ENCODE measurements at regions not wholly inside any gene's neighbourhood (a gene's known extent, or its start where the extent isn't known, plus 50 kb on each side); places are given as distances from the start of the nearest gene placed in this dataset.

DNA sequence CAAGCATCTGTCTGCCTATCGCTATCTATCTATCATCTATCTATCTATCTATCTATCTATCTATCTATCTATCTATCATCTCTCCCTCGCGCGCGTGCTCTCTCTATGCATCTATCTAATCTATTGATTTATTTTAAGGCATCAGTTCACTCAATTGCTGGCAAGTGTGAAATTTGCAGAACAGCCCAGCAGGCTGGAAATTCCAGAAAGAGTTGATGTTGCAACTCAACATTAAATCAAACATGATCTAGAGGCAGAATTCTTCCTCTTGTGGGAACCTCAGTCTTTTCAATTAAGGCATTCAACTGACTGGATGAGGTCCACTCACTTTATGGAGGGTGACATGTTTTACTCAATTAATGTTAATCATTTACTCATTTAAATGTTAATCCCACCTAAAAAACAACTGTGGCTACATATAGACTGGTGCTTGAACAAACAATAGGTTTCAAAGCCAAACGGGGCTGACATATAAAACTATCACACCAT lies 1210.8 kb downstream of the GALC start:
- no peak for ATAC-seq
- no peaks in the 10 kb centered on the region for H3K4me1 Mint-ChIP-seq
- no peak overlapping the region for H3K27ac ChIP-seq (ENCODE audit: low read depth)
- H3K27ac Mint-ChIP-seq, result no peak overlapping the region
- no peaks in the 10 kb centered on the region for H3K4me1 ChIP-seq (ENCODE audit: insufficient read depth)
- no peak overlapping the region for H3K4me3 ChIP-seq
- no peaks in the 10 kb centered on the region for H3K9me2 ChIP-seq (ENCODE audit: insufficient read depth)
- H3K9me3 Mint-ChIP-seq, result no peaks in the 10 kb centered on the region
- H3K27me3 Mint-ChIP-seq (ENCODE audit: insufficient read depth, low read depth, poor library complexity), result no peaks in the 10 kb centered on the region
- no peak for DNase-seq (ENCODE audit: low spot score)
- no peaks in the 10 kb centered on the region for H3K36me3 Mint-ChIP-seq (ENCODE audit: low read depth)
- H3K4me3 Mint-ChIP-seq, result no peak overlapping the region
- TF ChIP-seq POLR2AphosphoS5 (IDR thresholded peaks at IDR 0.05; ENCODE audit: low read depth) (no peak), EZH2phosphoT487 (IDR thresholded peaks at IDR 0.05; ENCODE audit: unreplicated experiment) (no peak), CREB1 (CRISPR knock-in tag; IDR thresholded peaks at IDR 0.05; ENCODE audit: low read depth) (no peak), NANOG (IDR thresholded peaks at IDR 0.05; ENCODE audit: borderline replicate concordance) (no peak), ZNF331 (CRISPR knock-in tag; IDR thresholded peaks at IDR 0.05; ENCODE audit: low read depth) (no peak), ZNF462 (CRISPR knock-in tag; IDR thresholded peaks at IDR 0.05) (no peak), STAT1 (IDR thresholded peaks at IDR 0.05; ENCODE audit: unreplicated experiment) (no peak), EZH2 (IDR thresholded peaks at IDR 0.05; ENCODE audit: low read depth, unreplicated experiment) (no peak), ZNF114 (CRISPR knock-in tag; IDR thresholded peaks at IDR 0.05) (no peak), JUNB (IDR thresholded peaks at IDR 0.05; ENCODE audit: unreplicated experiment) (no peak)
- TF ChIP-seq, protein P1, sequence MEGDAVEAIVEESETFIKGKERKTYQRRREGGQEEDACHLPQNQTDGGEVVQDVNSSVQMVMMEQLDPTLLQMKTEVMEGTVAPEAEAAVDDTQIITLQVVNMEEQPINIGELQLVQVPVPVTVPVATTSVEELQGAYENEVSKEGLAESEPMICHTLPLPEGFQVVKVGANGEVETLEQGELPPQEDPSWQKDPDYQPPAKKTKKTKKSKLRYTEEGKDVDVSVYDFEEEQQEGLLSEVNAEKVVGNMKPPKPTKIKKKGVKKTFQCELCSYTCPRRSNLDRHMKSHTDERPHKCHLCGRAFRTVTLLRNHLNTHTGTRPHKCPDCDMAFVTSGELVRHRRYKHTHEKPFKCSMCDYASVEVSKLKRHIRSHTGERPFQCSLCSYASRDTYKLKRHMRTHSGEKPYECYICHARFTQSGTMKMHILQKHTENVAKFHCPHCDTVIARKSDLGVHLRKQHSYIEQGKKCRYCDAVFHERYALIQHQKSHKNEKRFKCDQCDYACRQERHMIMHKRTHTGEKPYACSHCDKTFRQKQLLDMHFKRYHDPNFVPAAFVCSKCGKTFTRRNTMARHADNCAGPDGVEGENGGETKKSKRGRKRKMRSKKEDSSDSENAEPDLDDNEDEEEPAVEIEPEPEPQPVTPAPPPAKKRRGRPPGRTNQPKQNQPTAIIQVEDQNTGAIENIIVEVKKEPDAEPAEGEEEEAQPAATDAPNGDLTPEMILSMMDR (conservative IDR thresholded peaks at IDR 0.05; ENCODE audit: low read depth in 2 of 2), result no peak
- TF ChIP-seq, protein P2, sequence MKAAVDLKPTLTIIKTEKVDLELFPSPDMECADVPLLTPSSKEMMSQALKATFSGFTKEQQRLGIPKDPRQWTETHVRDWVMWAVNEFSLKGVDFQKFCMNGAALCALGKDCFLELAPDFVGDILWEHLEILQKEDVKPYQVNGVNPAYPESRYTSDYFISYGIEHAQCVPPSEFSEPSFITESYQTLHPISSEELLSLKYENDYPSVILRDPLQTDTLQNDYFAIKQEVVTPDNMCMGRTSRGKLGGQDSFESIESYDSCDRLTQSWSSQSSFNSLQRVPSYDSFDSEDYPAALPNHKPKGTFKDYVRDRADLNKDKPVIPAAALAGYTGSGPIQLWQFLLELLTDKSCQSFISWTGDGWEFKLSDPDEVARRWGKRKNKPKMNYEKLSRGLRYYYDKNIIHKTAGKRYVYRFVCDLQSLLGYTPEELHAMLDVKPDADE (IDR thresholded peaks at IDR 0.05), result no peak
- TF ChIP-seq, protein P3, sequence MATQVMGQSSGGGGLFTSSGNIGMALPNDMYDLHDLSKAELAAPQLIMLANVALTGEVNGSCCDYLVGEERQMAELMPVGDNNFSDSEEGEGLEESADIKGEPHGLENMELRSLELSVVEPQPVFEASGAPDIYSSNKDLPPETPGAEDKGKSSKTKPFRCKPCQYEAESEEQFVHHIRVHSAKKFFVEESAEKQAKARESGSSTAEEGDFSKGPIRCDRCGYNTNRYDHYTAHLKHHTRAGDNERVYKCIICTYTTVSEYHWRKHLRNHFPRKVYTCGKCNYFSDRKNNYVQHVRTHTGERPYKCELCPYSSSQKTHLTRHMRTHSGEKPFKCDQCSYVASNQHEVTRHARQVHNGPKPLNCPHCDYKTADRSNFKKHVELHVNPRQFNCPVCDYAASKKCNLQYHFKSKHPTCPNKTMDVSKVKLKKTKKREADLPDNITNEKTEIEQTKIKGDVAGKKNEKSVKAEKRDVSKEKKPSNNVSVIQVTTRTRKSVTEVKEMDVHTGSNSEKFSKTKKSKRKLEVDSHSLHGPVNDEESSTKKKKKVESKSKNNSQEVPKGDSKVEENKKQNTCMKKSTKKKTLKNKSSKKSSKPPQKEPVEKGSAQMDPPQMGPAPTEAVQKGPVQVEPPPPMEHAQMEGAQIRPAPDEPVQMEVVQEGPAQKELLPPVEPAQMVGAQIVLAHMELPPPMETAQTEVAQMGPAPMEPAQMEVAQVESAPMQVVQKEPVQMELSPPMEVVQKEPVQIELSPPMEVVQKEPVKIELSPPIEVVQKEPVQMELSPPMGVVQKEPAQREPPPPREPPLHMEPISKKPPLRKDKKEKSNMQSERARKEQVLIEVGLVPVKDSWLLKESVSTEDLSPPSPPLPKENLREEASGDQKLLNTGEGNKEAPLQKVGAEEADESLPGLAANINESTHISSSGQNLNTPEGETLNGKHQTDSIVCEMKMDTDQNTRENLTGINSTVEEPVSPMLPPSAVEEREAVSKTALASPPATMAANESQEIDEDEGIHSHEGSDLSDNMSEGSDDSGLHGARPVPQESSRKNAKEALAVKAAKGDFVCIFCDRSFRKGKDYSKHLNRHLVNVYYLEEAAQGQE (IDR thresholded peaks at IDR 0.05; ENCODE audit: unreplicated experiment), result no peak
- H2AFZ ChIP-seq, result no peak overlapping the region
- no peaks in the 10 kb centered on the region for H3K27me3 ChIP-seq (ENCODE audit: insufficient read depth)
- H4K20me1 ChIP-seq (replicated peaks; ENCODE audit: insufficient read depth), result no peaks in the 10 kb centered on the region
- no peak overlapping the region for H3K4me2 ChIP-seq
- H3K79me2 ChIP-seq (replicated peaks; ENCODE audit: insufficient read depth), result no peaks in the 10 kb centered on the region
- H3F3A ChIP-seq (replicated peaks; ENCODE audit: low read depth), result no peaks in the 10 kb centered on the region
- no peaks in the 10 kb centered on the region for H3K36me3 ChIP-seq (ENCODE audit: insufficient read depth)

Measured in GM23338 (cell line).